ENCODE measurements at regions not wholly inside any gene's neighbourhood (a gene's known extent, or its start where the extent isn't known, plus 50 kb on each side); places are given as distances from the start of the nearest gene placed in this dataset.

GRCh38 chr1:36622741-36623648 is 140.3 kb upstream of the CSF3R start:
- no peak for DNase-seq
- ATAC-seq: no peak
- intact Hi-C loops (cut with micrococcal nuclease): no loop called here

- ATAC-seq: no peak
- intact Hi-C loops (cut with micrococcal nuclease): no loop called here
These were observed 138.8 kb upstream of the CSF3R start for GRCh38 chr1:36621531-36621930.

GRCh38 chr1:36620142-36620541 is 137.4 kb upstream of the CSF3R start:
- no peak for DNase-seq
- ATAC-seq: no peak
- intact Hi-C loops (cut with micrococcal nuclease): no loop called here

More at GRCh38 chr1:36621531-36621930, 138.8 kb upstream of the CSF3R start:
- no peak for DNase-seq

- intact Hi-C loops (cut with micrococcal nuclease): no loop called here
- DNase-seq (no peak), ATAC-seq (no peak)
These were observed 132.3 kb upstream of the CSF3R start for GRCh38 chr1:36614991-36615390.

- DNase-seq (no peak), ATAC-seq (no peak)
- intact Hi-C loops (cut with micrococcal nuclease): no loop called here
These were observed 131.9 kb upstream of the CSF3R start for GRCh38 chr1:36614571-36614970.

GRCh38 chr1:36613721-36614120 is 131.0 kb upstream of the CSF3R start:
- DNase-seq: no peak
- no peak for ATAC-seq
- intact Hi-C loops (cut with micrococcal nuclease): no loop called here

GRCh38 chr1:36612881-36613280 is 130.2 kb upstream of the CSF3R start:
- intact Hi-C loops (cut with micrococcal nuclease): no loop called here
- DNase-seq: no peak

GRCh38 chr1:36612121-36612520 is 129.4 kb upstream of the CSF3R start:
- no peak for ATAC-seq
- no peak for DNase-seq
- intact Hi-C loops (cut with micrococcal nuclease): no loop called here

More at GRCh38 chr1:36612881-36613280, 130.2 kb upstream of the CSF3R start:
- ATAC-seq: no peak

GRCh38 chr1:36609241-36610027 is 126.7 kb upstream of the CSF3R start:
- ATAC-seq (no peak), DNase-seq (no peak)
- intact Hi-C loops (cut with micrococcal nuclease): no loop called here

GRCh38 chr1:36608272-36608671 is 125.6 kb upstream of the CSF3R start:
- intact Hi-C loops (cut with micrococcal nuclease): no loop called here
- ATAC-seq (no peak), DNase-seq (no peak)

GRCh38 chr1:36607263-36607651 is 124.5 kb upstream of the CSF3R start:
- DNase-seq (no peak), ATAC-seq (no peak)
- intact Hi-C loops (cut with micrococcal nuclease): no loop called here

GRCh38 chr1:36606641-36607262 is 124.0 kb upstream of the CSF3R start:
- DNase-seq: no peak
- ATAC-seq: no peak
- intact Hi-C loops (cut with micrococcal nuclease): no loop called here

- DNase-seq: no peak
- no peak for ATAC-seq
- intact Hi-C loops (cut with micrococcal nuclease): no loop called here
These were observed 123.4 kb upstream of the CSF3R start for GRCh38 chr1:36605942-36606640.

- no peak for DNase-seq
- intact Hi-C loops (cut with micrococcal nuclease): no loop called here
- no peak for ATAC-seq
These were observed 120.7 kb upstream of the CSF3R start for GRCh38 chr1:36603461-36603860.

GRCh38 chr1:36602184-36602583 is 119.5 kb upstream of the CSF3R start:
- ATAC-seq (no peak), DNase-seq (no peak)
- intact Hi-C loops (cut with micrococcal nuclease): no loop called here

- ATAC-seq: no peak
- intact Hi-C loops (cut with micrococcal nuclease): no loop called here
- no peak for DNase-seq
These were observed 117.1 kb upstream of the CSF3R start for GRCh38 chr1:36599828-36600227.

GRCh38 chr1:36597514-36597913 is 114.8 kb upstream of the CSF3R start:
- intact Hi-C loops (cut with micrococcal nuclease): no loop called here
- no peak for ATAC-seq
- no peak for DNase-seq

GRCh38 chr1:36595921-36596320 is 113.2 kb upstream of the CSF3R start:
- no peak for ATAC-seq
- DNase-seq: no peak
- intact Hi-C loops (cut with micrococcal nuclease): no loop called here

GRCh38 chr1:36595349-36595748 is 112.6 kb upstream of the CSF3R start:
- intact Hi-C loops (cut with micrococcal nuclease): no loop called here
- no peak for DNase-seq
- ATAC-seq: no peak
